Neural cell (in vitro differentiated cells): ENCODE measurements at regions not wholly inside any gene's neighbourhood (a gene's known extent, or its start where the extent isn't known, plus 50 kb on each side); places are given as distances from the start of the nearest gene placed in this dataset.
"Not testable (repeated sequence)": the region's sequence is repeated elsewhere in the genome, so short reads cannot be mapped to it uniquely, and the experiment has no call there.

ENCODE experiments used
- H2AFZ ChIP-seq: fragments of 200-600, 300-800 bp; sonication (generic), shearing (Covaris generic); 2 replicates; pipeline ENCODE4 v1.6.0; 2014; ENCODE audit warnings: low read depth, mild to moderate bottlenecking, antibody characterized with exemption, low read length, moderate library complexity
- H3F3A ChIP-seq: fragments of 200-600 bp; shearing (Covaris generic); 2 replicates; pipeline ENCODE4 v1.6.1; 2016; ENCODE audit warnings: mild to moderate bottlenecking, moderate library complexity, mixed read lengths, antibody characterized with exemption, low read length; ENCODE audit not compliant: insufficient read depth, poor library complexity, severe bottlenecking
- H3K27ac ChIP-seq: fragments of 200-600, 300-800 bp; sonication (generic), shearing (Covaris generic); 2 replicates; pipeline ENCODE4 v1.5.1; 2014; ENCODE audit warnings: mild to moderate bottlenecking, low read length, moderate library complexity
- H3K27me3 ChIP-seq: fragments of 300-800, 200-600 bp; sonication (generic), shearing (Covaris generic); 2 replicates; pipeline ENCODE4 v1.6.0; 2014; ENCODE audit warnings: mild to moderate bottlenecking, low read depth, low read length, moderate library complexity; ENCODE audit not compliant: insufficient read depth
- H3K36me3 ChIP-seq: fragments of 300-800, 200-600 bp; sonication (generic), shearing (Covaris generic); 2 replicates; pipeline ENCODE4 v1.5.1; 2014; ENCODE audit warnings: mild to moderate bottlenecking, antibody characterized with exemption, low read length, moderate library complexity; ENCODE audit not compliant: insufficient read depth
- H3K4me2 ChIP-seq: fragments of 300-800, 200-600 bp; sonication (generic), shearing (Covaris generic); 2 replicates; pipeline ENCODE4 v1.6.0; 2014; ENCODE audit warnings: mild to moderate bottlenecking, low read length
- H3K4me3 ChIP-seq: fragments of 300-800, 200-600 bp; sonication (generic), shearing (Covaris generic); 2 replicates; pipeline ENCODE4 v1.5.1; 2014; ENCODE audit warnings: mild to moderate bottlenecking, low read length, moderate library complexity
- H3K79me2 ChIP-seq: fragments of 200-600 bp; shearing (Covaris generic); replicated peaks from 2 replicates; pipeline ENCODE4 v1.6.0; 2014; ENCODE audit warnings: mild to moderate bottlenecking, low read length, moderate library complexity; ENCODE audit not compliant: insufficient read depth
- H3K9ac ChIP-seq: fragments of 300-800, 200-600 bp; sonication (generic), shearing (Covaris generic); 2 replicates; pipeline ENCODE4 v1.6.1; 2016; ENCODE audit warnings: mild to moderate bottlenecking, low read length, mixed read lengths
- H3K9me2 ChIP-seq: fragments of 200-600 bp; shearing (Covaris generic); 2 replicates; pipeline ENCODE4 v1.6.1; 2016; ENCODE audit warnings: mild to moderate bottlenecking, low read length, mixed read lengths; ENCODE audit not compliant: insufficient read depth
- H3K9me3 ChIP-seq: fragments of 200-600, 300-800 bp; sonication (generic), shearing (Covaris generic); 2 replicates; pipeline ENCODE4 v1.6.1; 2016; ENCODE audit warnings: mild to moderate bottlenecking, mixed run types, low read length, moderate library complexity, mixed read lengths
- H4K20me1 ChIP-seq: fragments of 200-600 bp; shearing (Covaris generic); 2 replicates; pipeline ENCODE4 v1.6.1; 2016; ENCODE audit warnings: mild to moderate bottlenecking, mixed run types; ENCODE audit not compliant: insufficient read depth

DNA sequence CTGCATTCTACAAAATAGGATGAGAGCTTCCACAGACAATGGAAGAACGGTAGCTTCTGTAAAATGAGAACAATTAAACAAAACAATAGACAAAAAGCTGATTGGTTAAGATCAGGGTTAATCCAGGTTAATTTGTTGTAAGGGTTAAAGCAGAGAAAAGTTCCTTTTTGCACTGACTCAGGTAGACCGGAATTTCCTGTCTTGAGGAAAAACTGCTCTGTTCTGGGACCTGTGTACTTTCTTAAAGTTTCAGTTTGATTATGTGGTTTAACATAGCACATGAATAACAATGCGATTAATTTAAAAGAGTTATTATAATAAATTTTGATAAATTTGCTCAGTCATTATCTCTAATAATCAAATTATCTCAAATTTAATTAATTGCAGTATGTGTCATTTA lies 86.5 kb upstream of the ZNF658 start:
- H3K27me3 ChIP-seq, H3F3A ChIP-seq, H3K4me3 ChIP-seq, H3K27ac ChIP-seq, H4K20me1 ChIP-seq, H3K36me3 ChIP-seq, H3K9me3 ChIP-seq, H3K9me2 ChIP-seq, H2AFZ ChIP-seq, H3K9ac ChIP-seq, H3K4me2 ChIP-seq, H3K79me2 ChIP-seq: not testable (repeated sequence)

DNA sequence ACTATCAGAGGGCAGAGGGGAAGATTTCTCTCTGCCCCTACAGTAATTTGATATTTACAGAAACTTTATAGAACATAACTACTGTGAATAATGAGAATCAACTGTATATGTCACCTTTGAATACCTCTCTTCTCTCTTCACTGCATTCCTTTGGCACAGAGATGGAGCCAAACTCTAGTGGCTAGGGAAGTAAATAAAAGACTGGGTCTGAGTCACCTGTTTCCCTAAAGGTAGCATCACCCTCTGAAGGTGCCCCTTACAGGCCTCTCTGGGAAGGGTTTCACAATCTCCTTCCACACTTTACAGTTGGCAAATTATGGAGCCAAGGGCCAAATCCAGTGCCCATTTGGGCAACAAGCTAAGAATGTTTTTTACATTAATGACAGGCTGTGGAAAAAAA lies 81.0 kb upstream of the ZNF658 start:
- H4K20me1 ChIP-seq, H3K4me2 ChIP-seq, H3K9me3 ChIP-seq, H3K36me3 ChIP-seq, H3K27ac ChIP-seq, H3K9me2 ChIP-seq, H2AFZ ChIP-seq, H3K79me2 ChIP-seq, H3K9ac ChIP-seq, H3K27me3 ChIP-seq, H3K4me3 ChIP-seq, H3F3A ChIP-seq: not testable (repeated sequence)

DNA sequence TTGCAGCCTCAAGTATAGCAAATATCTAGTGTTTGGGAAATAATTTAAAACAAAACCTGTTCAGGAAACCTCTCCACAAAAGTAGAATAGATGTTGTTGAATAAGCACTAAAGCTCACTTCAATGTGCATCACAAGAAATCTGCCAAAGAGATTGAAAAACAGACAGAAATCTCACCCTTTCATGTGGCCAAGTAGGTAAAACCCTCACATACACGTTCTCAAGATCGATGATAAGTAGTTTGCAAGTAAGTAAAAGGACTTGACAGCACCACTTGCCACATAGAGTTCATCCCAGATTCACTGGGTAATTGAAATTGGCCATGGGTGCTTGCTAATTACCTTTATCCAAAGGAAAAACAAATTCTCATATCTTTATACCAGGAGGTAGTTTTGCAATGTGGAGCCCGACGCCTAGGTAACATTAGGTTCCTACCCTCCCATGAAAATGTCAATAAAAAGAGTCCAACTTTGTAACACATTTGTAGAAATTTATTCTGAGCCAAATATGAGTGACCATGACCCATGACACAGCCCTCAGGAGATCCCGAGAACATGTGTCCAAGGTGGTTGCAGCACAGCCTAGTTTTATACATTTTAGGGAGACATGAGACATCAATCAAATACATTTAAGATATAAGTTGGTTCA lies 80.4 kb upstream of the ZNF658 start:
- not testable (repeated sequence) for H3K4me3 ChIP-seq, H4K20me1 ChIP-seq, H3K27me3 ChIP-seq, H3F3A ChIP-seq, H3K9me3 ChIP-seq, H3K9me2 ChIP-seq, H3K27ac ChIP-seq, H3K36me3 ChIP-seq, H3K79me2 ChIP-seq, H2AFZ ChIP-seq, H3K4me2 ChIP-seq, H3K9ac ChIP-seq

DNA sequence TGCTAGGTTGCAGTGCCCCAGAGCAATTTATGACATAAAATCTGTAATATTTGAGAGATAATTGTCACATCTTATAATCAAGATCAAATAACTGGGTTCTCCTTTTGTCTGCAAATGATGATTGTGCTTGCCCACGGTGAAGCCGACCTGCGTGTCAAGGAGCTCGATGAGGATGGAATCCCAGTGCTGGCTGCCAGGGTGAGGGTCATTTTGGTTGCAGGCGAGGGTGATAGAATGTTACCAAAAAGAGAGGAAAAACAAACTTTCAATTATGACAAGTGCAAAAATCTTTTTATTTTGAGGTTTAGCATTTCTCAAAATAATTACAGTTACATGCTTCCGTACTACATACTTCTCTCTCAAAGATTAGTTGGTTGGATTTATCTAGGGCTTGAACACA lies 76.4 kb upstream of the ZNF658 start:
- H3K4me3 ChIP-seq, H2AFZ ChIP-seq, H3K9ac ChIP-seq, H3K9me2 ChIP-seq, H3K4me2 ChIP-seq, H4K20me1 ChIP-seq, H3K79me2 ChIP-seq, H3K27ac ChIP-seq, H3F3A ChIP-seq, H3K36me3 ChIP-seq, H3K9me3 ChIP-seq, H3K27me3 ChIP-seq: not testable (repeated sequence)

DNA sequence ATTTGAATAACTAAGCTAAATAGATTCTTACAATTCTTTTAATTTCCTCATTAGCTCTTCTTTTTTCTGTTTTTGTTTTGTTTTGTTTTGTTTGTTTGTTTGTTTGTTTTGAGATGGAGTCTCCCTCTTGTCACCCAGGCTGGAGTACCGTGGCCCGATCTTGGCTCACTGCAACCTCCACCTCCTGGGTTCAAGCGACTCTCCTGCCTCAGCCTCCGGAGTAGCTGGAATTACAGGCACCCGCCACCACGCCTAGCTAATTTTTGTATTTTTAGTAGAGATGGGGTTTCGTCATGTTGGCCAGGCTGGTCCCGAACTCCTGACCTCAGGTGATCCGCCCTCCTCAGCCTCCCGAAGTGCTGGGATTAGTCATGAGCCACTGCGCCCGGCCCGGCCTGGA lies 70.7 kb upstream of the ZNF658 start:
- not testable (repeated sequence) for H3K27ac ChIP-seq, H2AFZ ChIP-seq, H3K79me2 ChIP-seq, H3K4me3 ChIP-seq, H3K4me2 ChIP-seq, H3K9ac ChIP-seq, H3K9me2 ChIP-seq, H3K9me3 ChIP-seq, H3K36me3 ChIP-seq, H4K20me1 ChIP-seq, H3F3A ChIP-seq, H3K27me3 ChIP-seq

DNA sequence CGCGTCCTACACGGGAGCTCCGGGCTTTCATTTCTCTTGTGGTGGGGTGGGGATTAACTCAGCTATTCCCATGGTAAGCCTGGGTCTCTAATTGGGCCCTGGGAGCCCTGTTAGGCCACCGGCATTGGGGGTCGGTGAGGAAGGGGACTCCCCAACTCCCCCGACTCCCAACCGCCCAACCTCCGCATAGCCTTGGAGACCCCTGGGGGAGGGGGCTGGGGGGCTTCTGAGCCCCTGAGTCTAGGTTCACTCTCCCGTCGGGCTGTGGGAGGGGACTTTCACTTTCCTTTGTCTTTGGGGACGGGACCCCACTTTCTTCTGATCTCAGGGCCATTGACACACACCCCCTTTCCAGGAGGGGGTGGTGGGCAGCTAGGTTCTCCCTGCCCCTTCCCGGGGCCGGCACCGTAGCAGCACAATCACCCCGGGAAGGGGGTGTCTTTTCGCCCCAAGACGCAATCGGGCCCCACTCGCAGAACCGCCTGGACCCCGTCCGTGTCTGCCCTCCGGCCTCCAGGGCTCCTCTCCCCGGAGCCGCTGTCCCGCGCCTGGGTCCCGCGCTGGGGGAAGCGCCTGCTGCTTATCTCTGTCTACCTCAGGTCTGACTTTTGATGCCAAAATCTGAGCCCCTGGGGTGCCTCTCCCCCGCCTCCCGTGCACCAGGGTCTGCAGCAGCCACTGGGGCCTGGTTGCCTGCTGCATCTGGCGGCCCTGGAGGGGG lies 69.6 kb upstream of the ZNF658 start:
- not testable (repeated sequence) for H2AFZ ChIP-seq, H3K27me3 ChIP-seq, H4K20me1 ChIP-seq, H3K9ac ChIP-seq, H3K4me3 ChIP-seq, H3K27ac ChIP-seq, H3K9me3 ChIP-seq, H3F3A ChIP-seq, H3K9me2 ChIP-seq, H3K79me2 ChIP-seq, H3K36me3 ChIP-seq, H3K4me2 ChIP-seq

DNA sequence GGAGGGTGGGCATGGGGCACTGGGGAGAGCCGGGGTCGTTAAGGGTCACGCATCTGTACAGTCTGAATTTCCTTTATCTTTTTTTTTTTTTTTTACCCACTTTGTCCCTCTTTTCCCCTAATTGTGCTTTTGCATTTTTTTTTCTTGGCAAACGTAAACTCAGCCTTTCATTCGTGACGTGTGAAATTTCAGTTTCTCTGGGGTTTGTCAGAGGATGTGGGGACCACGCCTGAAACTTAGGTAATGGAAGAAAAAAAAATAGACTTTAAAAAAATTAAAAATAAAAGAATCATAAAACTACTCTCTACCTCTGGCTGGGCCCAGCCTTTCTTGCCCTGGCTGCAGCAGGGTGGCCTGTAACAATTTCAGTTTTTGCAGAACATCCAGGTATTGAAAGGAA lies 68.3 kb upstream of the ZNF658 start:
- H3K9me2 ChIP-seq, H2AFZ ChIP-seq, H3K27me3 ChIP-seq, H3K9ac ChIP-seq, H3F3A ChIP-seq, H3K79me2 ChIP-seq, H4K20me1 ChIP-seq, H3K9me3 ChIP-seq, H3K27ac ChIP-seq, H3K36me3 ChIP-seq, H3K4me2 ChIP-seq, H3K4me3 ChIP-seq: not testable (repeated sequence)

DNA sequence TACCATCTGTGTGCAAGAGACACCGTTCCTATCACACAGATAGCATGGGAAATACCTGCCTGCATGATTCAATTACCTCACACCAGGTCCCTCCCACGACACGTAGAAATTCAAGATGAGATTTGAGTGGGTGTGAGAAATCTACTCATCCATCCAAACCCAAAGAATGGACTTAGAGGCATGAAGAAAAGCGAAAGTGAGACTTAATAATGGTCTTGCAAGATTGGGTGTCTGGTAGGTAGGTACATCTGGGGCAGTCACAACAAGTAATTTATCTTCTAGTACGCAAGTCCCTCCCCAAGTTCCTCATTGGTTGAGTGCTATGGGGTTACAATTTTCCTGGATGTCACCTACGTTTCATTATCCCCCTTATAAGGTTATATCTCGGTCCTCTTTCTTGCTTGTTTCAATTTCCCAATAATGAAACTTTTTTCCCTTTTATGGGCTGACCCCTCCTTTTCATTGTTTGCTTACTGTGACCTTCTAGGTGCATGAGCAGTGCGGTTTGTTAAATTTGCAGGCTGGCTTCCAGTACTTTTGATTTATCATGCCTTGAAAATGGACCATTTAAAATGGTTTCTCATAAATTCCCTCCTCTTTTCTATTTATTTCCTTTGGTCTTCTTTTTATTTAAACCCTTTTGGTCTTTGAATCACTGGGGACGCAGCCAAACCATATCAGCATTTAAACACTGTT lies 63.1 kb upstream of the ZNF658 start:
- not testable (repeated sequence) for H3K27ac ChIP-seq, H3K4me2 ChIP-seq, H3K9ac ChIP-seq, H3K4me3 ChIP-seq, H3F3A ChIP-seq, H3K79me2 ChIP-seq, H3K27me3 ChIP-seq, H3K9me3 ChIP-seq, H3K36me3 ChIP-seq, H4K20me1 ChIP-seq, H3K9me2 ChIP-seq, H2AFZ ChIP-seq
